BE2C (cell line): ENCODE measurements at regions not wholly inside any gene's neighbourhood (a gene's known extent, or its start where the extent isn't known, plus 50 kb on each side); places are given as distances from the start of the nearest gene placed in this dataset.

Experiments
- DNase-seq: peaks from one replicate; pipeline ENCODE4 v3.0.0-alpha.2; 2020
- H3K27me3 ChIP-seq: fragments of 250-450 bp; sonication (Bioruptor Pico); 2 replicates; pipeline ENCODE4 v1.5.1; 2020; ENCODE audit warnings: mild to moderate bottlenecking
- H3K36me3 ChIP-seq: fragments of 250-450 bp; sonication (Bioruptor Pico); 2 replicates; pipeline ENCODE4 v1.5.1; 2020; ENCODE audit warnings: mild to moderate bottlenecking
- H3K4me1 ChIP-seq: fragments of 250-450 bp; sonication (Bioruptor Pico); 2 replicates; pipeline ENCODE4 v1.5.1; 2020
- H3K4me3 ChIP-seq: 2 replicates; pipeline ENCODE4 v1.5.1; 2011; ENCODE audit warnings: low read depth, low read length
- H3K9me3 ChIP-seq: fragments of 250-450 bp; sonication (Bioruptor Pico); 2 replicates; pipeline ENCODE4 v1.5.1; 2020
- CTCF ChIP-seq: IDR thresholded peaks from 2 replicates; pipeline ENCODE4 v1.5.1; 2012; ENCODE audit warnings: mild to moderate bottlenecking, low read depth, low read length

- TF ChIP-seq CTCF = no peak
- Histone ChIP-seq H3K4me1 (no peaks in the 10 kb centered on the region), H3K4me3 (no peak overlapping the region), H3K27me3 (no peaks in the 10 kb centered on the region), H3K9me3 (no peaks in the 10 kb centered on the region), H3K36me3 (no peaks in the 10 kb centered on the region)
- DNase-seq = no peak
Observed at GRCh38 chr1:63269571-63269970, 52.8 kb upstream of the FOXD3 start.
